ENCODE measurements at regions not wholly inside any gene's neighbourhood (a gene's known extent, or its start where the extent isn't known, plus 50 kb on each side); places are given as distances from the start of the nearest gene placed in this dataset.

GRCh38 chr16:26664086-26664485 lies 402.6 kb upstream of the C16orf82 start:
- TF ChIP-seq EZH2phosphoT487 (IDR thresholded peaks at IDR 0.05; ENCODE audit: borderline replicate concordance, low read depth, low read length) (no peak), CTCF (conservative IDR thresholded peaks at IDR 0.05; ENCODE audit: low read length) (no peak)
